IPS-NIHi11 (cell line): ENCODE measurements at regions not wholly inside any gene's neighbourhood (a gene's known extent, or its start where the extent isn't known, plus 50 kb on each side); places are given as distances from the start of the nearest gene placed in this dataset.

Experiments used
- DNase-seq: peaks from one replicate; pipeline ENCODE4 v3.0.0; 2012; ENCODE audit warnings: mixed read lengths, low spot score

GRCh38 chr3:82287562-82287961, 526.1 kb upstream of the GBE1 start:
- no peak for DNase-seq

- DNase-seq: peak; percentile 38
Observed at GRCh38 chr3:82281205-82281604, 519.8 kb upstream of the GBE1 start.

- DNase-seq: no peak
Observed at GRCh38 chr3:82276992-82277391, 515.5 kb upstream of the GBE1 start.

DNA sequence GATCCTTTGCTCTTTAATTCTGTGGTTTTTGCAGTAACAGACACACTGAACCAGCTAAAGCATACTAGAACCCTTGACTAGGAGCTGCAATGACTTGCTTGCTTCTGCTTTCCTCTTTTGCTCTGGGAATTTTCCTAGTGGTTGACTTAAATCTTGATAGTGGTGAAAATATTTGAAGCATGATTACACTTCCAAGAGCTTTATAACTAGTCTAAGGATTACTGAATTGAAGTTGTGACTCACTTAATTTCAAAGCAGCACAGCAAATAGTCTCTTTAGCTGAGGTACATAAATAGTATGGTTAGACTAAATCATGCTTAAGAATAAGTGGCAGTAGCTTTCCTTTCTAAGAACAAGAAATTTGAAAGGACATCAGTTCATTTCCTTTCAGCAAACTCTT, 513.5 kb upstream of the GBE1 start:
- no peak for DNase-seq

DNA sequence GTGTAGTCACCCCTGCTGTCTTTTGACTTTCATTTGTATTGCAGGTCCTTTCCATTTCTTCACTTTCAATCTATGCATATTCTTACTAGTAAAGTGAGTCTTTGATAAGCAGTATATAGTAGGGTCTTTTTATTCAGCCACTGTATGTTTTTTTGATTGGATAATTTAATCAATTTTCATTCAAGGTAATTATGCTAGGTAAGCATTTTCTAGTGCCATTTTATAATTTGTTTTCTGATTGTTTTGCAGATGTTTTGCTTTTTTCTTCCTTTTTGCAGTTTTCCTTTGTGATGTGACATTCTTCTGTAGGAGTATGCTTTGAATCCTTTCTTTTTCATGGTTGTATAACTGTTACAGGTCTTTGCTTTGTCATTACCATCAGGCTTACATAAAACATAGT, 504.3 kb upstream of the GBE1 start:
- DNase-seq: no peak

DNA sequence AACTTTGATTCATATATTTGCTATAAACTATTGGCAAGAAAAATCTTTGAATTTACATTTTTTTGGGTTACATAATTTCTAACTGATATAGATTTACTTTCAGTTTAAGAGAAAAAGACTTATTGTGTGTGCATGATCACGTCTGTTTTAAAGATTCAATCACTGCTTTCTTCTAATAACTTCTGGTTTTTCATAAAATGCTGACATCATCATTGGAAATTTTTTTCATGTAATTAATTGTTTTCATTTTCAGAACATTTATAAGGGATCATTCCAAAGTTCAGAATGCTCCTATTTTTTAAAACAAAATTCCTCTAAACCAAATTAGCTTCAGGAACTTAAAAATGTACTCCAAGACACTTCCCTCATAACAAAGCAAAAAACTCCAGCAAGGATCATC, 500.7 kb upstream of the GBE1 start:
- DNase-seq: no peak

DNA sequence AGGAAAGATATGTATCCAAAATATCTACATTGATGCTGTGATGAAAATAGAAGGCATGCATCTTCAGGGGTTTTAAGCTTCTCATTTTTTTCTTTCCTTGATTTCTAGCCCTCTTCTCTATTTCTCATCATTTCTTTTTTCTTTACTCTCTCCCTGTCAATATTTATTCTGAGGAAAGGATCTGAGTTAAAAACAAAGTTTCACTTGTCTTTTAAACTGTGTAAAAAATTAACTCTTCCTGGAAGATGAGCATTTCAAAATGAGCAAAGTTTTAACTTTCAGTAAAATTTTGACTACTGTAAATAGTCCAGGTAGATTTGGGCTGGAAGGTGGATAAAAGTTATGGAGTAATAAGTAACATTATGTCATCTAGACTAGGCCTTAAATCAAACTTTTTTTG, 500.2 kb upstream of the GBE1 start:
- no peak for DNase-seq

DNA sequence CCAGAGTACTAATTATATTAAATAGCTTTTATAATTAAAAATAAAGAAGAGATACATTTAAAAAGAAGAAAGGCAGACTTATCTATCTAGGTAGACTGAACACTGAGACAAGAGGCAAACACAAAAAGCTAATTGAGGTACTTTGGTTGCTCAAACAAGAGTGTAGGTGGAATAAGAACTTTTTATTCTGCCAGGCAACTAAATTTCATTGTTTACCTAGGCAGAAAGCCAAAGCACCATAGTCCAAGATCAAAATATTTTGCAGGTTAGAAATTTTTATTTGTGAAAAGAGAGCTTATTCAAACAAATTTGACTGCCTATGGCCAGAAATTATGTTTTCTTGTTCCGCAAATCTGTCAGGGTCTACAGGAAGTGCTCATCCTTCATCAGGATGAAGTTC, 499.6 kb upstream of the GBE1 start:
- no peak for DNase-seq

DNA sequence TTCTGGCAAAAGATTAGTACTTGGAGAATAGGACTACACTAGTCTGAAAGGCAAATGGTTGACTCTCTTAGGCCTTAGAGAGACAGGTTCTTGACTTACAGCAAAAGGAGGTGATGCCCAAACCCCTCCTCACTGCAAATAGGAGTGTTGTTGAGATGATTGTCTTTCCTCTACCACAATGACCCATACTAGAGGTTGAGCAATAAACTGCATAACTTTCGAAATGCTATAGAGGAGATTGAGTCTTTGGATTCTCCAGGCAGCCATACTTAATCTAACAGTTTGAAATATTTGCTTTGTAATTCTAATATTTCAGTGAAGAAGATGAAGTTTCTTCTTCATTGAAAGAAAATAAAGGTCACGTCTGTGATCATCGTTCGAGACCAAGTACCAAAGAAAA, 498.5 kb upstream of the GBE1 start:
- DNase-seq: no peak

DNA sequence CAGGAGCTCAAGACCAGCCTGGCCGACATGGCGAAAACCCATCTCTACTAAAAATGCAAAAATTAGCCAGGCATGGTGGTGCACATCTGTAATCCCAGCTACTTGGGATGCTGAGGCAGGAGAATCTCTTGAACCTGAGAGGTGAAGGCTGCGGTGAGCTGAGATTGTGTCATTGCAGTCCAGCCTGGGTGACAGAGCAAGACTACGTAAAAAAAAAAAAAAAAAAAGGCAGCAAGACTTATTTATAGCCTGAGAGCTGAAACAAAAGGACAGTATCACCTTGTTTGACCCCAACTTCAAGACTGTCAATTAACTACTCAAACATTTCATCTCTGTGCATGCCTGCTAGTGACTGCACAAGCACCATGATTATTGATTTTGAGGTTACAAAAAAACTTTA, 478.9 kb upstream of the GBE1 start:
- DNase-seq: no peak

DNA sequence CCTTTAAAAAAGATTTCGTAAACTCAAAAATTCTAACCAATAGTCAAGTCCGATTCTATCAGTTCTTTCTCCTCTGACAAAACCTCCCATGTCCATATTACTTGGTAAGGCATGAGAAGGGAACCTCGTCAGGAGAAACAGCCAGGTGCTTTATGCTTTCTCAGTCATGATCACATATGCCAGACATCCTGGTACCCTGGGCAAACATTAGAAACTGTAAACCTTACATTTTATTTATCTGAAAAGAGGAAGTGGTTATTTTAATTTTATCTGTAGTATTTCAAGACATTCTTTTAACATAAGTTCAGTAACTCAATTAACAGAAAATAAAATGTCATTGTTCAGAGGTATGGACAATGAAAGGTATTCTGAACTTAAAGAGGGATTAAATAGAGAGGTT, 474.8 kb upstream of the GBE1 start:
- DNase-seq: no peak

GRCh38 chr3:82229397-82229796, 468.0 kb upstream of the GBE1 start:
- DNase-seq: no peak

- DNase-seq: no peak
Observed at GRCh38 chr3:82224661-82225060, 463.2 kb upstream of the GBE1 start.

- no peak for DNase-seq
Observed at GRCh38 chr3:82222401-82222800, 461.0 kb upstream of the GBE1 start.

- no peak for DNase-seq
Observed at GRCh38 chr3:82217571-82217970, 456.1 kb upstream of the GBE1 start.

- DNase-seq: no peak
Observed at GRCh38 chr3:82208002-82208710, 446.7 kb upstream of the GBE1 start.

DNA sequence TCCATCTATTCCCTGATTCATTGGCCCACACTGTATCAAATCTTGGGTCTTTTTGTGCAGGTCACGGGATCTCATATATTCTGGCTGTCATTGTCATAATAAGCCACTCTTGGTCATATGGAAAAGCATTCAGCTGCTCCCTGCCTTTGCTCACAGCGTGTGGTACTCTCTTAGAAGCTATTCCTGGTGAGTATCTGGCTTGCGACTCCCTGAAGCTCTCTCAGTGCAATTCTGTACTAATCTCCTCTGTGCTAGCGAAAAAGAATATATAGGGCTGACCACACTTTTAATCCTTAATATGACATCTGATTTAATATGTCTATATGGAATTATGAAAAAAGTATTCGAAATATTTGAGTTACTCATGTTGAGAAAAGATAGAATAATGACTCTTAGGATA, 440.8 kb upstream of the GBE1 start:
- DNase-seq: no peak

GRCh38 chr3:82201316-82201715, 439.9 kb upstream of the GBE1 start:
- no peak for DNase-seq

- no peak for DNase-seq
Observed at GRCh38 chr3:82198009-82198408, 436.6 kb upstream of the GBE1 start.

DNA sequence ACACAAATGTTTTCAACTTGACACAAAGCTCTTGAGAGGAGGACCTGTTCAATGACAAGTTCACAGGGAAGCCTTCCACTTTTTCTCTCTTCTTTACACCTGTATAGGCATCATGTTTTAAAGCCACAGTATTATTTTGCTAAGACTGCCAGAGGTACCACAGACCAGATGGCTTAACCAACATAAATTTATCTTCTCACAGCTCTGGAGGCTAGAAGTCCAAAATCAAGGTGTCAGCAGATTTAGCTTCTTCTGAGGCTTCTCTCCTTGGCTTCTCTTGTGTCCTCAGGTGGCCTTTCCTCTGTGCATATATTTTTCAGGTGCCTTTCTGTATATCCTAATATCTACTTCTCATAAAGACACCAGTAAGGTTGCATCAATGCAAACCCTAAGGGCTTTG, 435.2 kb upstream of the GBE1 start:
- DNase-seq: no peak

DNA sequence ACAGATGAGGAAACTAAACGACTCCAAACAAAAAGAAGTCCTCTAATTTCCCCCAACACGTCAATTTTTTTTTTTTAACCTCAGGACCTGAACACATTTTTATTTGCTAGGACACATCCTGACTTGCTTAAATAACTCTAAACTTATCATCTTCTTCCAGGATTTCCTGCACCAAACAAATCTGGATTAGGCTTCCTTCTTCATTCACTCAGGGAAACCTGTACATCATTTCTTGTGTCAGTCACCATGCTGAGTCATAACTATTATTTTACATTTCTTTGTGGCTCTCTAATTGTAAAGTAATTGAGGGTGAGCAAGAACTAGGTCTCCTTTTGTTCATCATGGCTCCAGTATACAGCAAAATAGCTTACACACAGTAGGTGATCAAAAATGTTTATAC, 433.4 kb upstream of the GBE1 start:
- no peak for DNase-seq

DNA sequence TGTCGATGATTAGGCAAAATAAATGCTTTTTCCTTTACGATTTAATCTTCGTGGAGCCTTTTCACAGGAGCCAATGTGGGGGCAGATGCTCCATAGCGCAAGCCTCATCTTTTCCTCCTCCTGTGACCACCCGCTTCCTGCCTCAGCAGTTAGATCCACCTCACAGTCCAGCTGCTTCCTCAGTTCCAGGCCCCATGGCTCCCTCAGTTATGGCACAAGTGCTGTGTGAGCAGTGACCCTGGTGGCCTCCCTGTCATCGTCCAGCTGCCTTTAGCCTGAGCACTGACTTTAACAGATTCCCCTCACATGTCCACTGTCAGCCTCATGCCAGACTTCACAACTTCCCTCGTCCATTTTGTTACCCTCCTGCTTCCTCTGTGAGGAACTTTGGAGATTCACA, 424.6 kb upstream of the GBE1 start:
- no peak for DNase-seq

GRCh38 chr3:82179291-82179690, 417.8 kb upstream of the GBE1 start:
- DNase-seq: no peak

DNA sequence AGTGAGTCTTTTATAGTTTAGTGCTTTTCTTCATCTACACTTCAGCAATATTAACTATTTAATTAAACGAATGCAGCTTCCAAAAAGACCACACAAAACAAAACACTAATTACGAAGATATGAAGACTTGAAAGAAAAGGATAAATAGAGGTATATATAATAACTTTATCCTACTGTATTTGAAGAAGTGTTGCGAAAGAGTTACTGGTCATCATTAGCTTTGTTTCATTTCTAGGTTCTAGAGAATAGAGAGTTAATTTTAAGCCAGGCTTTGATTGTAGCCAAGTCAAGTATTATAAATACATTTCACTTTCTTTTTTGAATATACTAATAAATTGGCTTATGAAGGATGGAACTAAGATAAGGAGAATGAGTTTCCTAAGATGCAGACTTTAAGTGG, 416.8 kb upstream of the GBE1 start:
- DNase-seq: no peak

GRCh38 chr3:82177774-82178173, 416.3 kb upstream of the GBE1 start:
- no peak for DNase-seq
